Naive B cell (primary cell): ENCODE measurements at regions not wholly inside any gene's neighbourhood (a gene's known extent, or its start where the extent isn't known, plus 50 kb on each side); places are given as distances from the start of the nearest gene placed in this dataset.
A peak's percentile ranks its signal among the peaks of the same experiment; 100 is the strongest.
"Not testable (repeated sequence)": the region's sequence is repeated elsewhere in the genome, so short reads cannot be mapped to it uniquely, and the experiment has no call there.

Experiments
- ATAC-seq, 2 donors: fragments of 150-1000 bp; cut with Tn5 transposase; 2 replicates each; pipeline ENCODE4 v1.10.0; 2021; ENCODE audit warnings: low read depth in 2 of 2, mild to moderate bottlenecking in 2 of 2, moderate library complexity in 2 of 2
- DNase-seq: peaks from one replicate; pipeline ENCODE4 v3.0.0; 2022
- H3K27ac Mint-ChIP-seq, 6 donors: one replicate each; pipeline ENCODE4 v1.8.0; 2020 to 2022; ENCODE audit warnings: mild to moderate bottlenecking in 6 of 6, mixed read lengths in 6 of 6, moderate library complexity in 5 of 6, inconsistent platforms in 2 of 6
- H3K27me3 Mint-ChIP-seq, 3 donors: one replicate each; pipeline ENCODE4 v1.8.0; 2021 to 2022; ENCODE audit warnings: mixed read lengths in 3 of 3, mild to moderate bottlenecking in 1 of 3
- H3K36me3 Mint-ChIP-seq, 2 donors: one replicate each; pipeline ENCODE4 v1.8.0; 2020 to 2022; ENCODE audit warnings: mixed read lengths in 2 of 2, inconsistent platforms in 1 of 2, mild to moderate bottlenecking in 1 of 2
- H3K4me1 Mint-ChIP-seq, 3 donors: one replicate each; pipeline ENCODE4 v1.8.0; 2020 to 2022; ENCODE audit warnings: mixed read lengths in 3 of 3, inconsistent platforms in 1 of 3, mild to moderate bottlenecking in 1 of 3, moderate library complexity in 1 of 3
- H3K4me3 Mint-ChIP-seq, 8 donors: one replicate each; pipeline ENCODE4 v1.8.0; 2020 to 2022; ENCODE audit warnings: mild to moderate bottlenecking in 8 of 8, mixed read lengths in 8 of 8, moderate library complexity in 8 of 8, inconsistent platforms in 2 of 8
- H3K9me3 Mint-ChIP-seq, 7 donors: one replicate each; pipeline ENCODE4 v1.8.0; 2020 to 2022; ENCODE audit warnings: mixed read lengths in 7 of 7, mild to moderate bottlenecking in 5 of 7, inconsistent platforms in 2 of 7, moderate library complexity in 1 of 7

DNA sequence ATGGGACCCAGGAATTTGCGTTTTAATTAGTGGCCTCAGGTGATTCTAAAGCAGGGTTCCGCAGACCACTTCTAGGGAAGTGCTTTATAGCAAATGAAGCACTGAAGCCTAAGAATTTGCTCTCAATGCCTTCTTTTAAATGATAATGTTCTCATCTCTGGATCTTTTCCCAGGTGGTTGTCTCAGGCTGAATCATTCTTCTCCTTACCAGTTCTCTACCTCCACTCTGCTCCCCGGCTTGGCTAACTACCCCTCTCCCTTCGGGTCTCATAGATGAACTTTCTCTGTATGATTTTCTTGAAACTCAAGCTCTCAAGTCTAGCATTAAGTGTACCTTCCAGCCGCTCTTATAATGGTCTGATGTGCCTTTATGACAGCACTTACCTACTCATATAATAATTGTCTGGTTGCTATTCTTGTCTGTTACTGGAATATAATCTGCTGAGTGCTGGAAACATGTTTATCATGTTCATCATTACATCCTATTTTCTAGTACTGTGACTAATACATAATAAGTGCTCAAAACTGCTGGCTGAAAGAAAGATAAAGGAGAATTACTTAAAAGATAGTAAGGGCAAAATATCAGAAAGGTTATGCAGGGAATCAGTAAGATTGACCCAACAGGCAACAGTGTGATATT is 195.9 kb upstream of the SESN3 start:
- Mint-ChIP-seq H3K27ac (peak overlapping the region in 2 of 6 donors; percentile 55 to 83), H3K4me3 (no peak overlapping the region), H3K27me3 (peaks cover 4 to 11% (median 9%) of the 10 kb centered on the region in 3 donors), H3K4me1 (no peaks in the 10 kb centered on the region), H3K9me3 (no peaks in the 10 kb centered on the region), H3K36me3 (peaks cover 0 to 5% of the 10 kb centered on the region in 2 donors)
- DNase-seq (no peak), ATAC-seq (no peak)

GRCh38 chr11:95419915-95420314 is 188.9 kb upstream of the SESN3 start:
- no peaks in the 10 kb centered on the region for H3K4me1 Mint-ChIP-seq
- ATAC-seq = no peak
- no peak overlapping the region for H3K4me3 Mint-ChIP-seq
- no peak for DNase-seq
- H3K36me3 Mint-ChIP-seq = no peaks in the 10 kb centered on the region
- H3K9me3 Mint-ChIP-seq = peaks cover 0 to 2% (median 0%) of the 10 kb centered on the region in 7 donors
- peaks cover 0 to 5% (median under 1%) of the 10 kb centered on the region in 3 donors for H3K27me3 Mint-ChIP-seq
- no peak overlapping the region for H3K27ac Mint-ChIP-seq

DNA sequence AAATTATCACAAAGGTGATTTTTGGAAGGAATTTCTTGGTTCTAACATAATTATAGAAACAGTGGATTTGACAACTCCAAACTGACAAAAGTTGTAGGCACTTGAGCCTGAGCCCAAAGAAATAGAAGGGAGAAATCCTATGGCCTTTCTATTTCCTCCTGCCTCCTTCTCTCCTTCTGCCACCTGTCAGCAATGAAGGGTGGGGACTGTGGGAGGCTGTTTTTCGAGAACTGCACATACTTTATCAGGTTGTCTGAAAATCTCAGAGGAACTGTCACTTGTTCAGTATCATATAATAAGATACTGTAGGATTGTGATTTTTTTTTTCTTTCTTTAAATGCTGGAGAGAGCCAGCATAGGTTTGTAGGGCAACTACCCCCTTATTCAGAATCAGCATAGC is 187.9 kb upstream of the SESN3 start:
- no peak for DNase-seq
- no peak for ATAC-seq
- no peak overlapping the region for H3K4me3 Mint-ChIP-seq
- H3K27me3 Mint-ChIP-seq = peaks cover 0 to 5% (median 3%) of the 10 kb centered on the region in 3 donors
- no peaks in the 10 kb centered on the region for H3K36me3 Mint-ChIP-seq
- H3K4me1 Mint-ChIP-seq = no peaks in the 10 kb centered on the region
- peaks cover 0 to 5% (median 0%) of the 10 kb centered on the region in 7 donors for H3K9me3 Mint-ChIP-seq
- no peak overlapping the region for H3K27ac Mint-ChIP-seq

DNA sequence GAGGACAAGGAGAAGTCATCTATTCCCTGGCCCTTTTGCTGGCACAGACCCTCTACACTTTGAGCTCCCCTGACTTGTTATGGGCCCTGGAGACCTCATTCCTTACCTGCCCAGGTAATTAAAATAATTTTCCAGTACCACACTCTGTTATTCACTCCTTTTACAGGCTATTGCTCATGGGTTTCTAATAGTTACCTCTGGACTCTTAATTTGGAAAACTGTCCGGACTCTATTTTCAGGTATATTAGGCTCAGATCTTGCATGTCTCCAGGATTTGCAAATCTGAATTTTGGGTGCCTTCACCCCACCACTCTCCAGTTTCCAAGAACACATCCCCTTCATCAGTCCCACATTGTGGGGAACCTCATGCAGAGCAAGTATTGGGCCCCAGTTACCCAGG is 186.8 kb upstream of the SESN3 start:
- Mint-ChIP-seq H3K4me1 (no peaks in the 10 kb centered on the region), H3K27me3 (peaks cover 0 to 5% (median 3%) of the 10 kb centered on the region in 3 donors), H3K36me3 (no peaks in the 10 kb centered on the region), H3K9me3 (peaks cover 0 to 5% (median 0%) of the 10 kb centered on the region in 7 donors), H3K27ac (no peak overlapping the region), H3K4me3 (no peak overlapping the region)
- no peak for ATAC-seq
- DNase-seq = no peak

DNA sequence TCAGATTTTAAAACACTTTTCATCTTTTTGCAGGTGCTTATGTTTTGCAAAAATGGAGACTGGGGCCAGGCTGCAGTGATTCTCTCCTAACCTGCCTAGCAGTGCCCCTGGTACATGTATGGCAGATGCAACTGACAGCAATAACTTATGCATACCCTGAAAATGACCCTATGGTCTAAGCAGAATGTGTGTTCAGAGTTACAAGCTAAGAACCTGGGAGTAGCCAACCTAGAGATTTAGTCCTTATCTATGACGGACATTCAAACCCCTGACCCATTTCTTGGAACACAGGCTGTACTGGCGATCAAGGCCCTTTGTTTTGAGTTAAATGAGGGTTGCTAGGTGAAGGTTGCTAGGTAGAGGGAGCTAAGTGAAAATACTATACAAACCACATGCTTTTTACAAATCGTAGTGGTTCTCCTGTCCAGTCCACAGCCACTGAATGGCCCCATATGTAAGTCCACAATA is 184.9 kb upstream of the SESN3 start:
- H3K4me1 Mint-ChIP-seq = no peaks in the 10 kb centered on the region
- H3K9me3 Mint-ChIP-seq = peaks cover 0 to 6% (median 2%) of the 10 kb centered on the region in 7 donors
- H3K4me3 Mint-ChIP-seq = no peak overlapping the region
- peaks cover 1 to 5% (median 3%) of the 10 kb centered on the region in 3 donors for H3K27me3 Mint-ChIP-seq
- ATAC-seq = no peak
- peak overlapping the region in 1 of 6 donors; percentile 4 for H3K27ac Mint-ChIP-seq
- H3K36me3 Mint-ChIP-seq = no peaks in the 10 kb centered on the region
- no peak for DNase-seq

- Mint-ChIP-seq H3K27me3 (peaks cover 3 to 6% (median 5%) of the 10 kb centered on the region in 3 donors), H3K4me1 (peaks cover 0 to 3% (median 0%) of the 10 kb centered on the region in 3 donors), H3K4me3 (no peak overlapping the region), H3K36me3 (no peaks in the 10 kb centered on the region), H3K27ac (peak overlapping the region in 2 of 6 donors; percentile 13 to 45), H3K9me3 (peaks cover 0 to 7% (median 2%) of the 10 kb centered on the region in 7 donors)
- ATAC-seq (no peak), DNase-seq (no peak)
These were observed 183.2 kb upstream of the SESN3 start for GRCh38 chr11:95414217-95414616.

DNA sequence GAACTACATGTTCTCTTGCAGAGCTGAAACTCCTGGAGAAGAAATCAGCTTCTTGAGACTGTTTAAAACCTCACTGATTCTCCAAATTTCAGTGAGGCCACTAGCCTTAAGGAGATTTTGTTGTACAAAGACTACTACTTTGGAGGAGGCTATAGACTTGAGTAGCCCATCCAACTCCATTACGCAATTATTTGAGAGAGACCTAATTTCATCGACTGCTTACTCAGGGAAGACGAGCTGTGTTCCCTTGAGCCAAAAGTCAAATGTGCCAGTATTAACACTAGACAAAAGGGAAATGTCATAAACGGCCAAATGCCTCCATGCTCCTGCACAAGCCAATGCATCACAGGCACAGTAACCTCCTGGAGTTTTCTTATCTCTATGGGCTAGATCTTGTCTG is 182.8 kb upstream of the SESN3 start:
- DNase-seq (no peak), ATAC-seq (no peak)
- Mint-ChIP-seq H3K36me3 (no peaks in the 10 kb centered on the region), H3K27ac (peak overlapping the region in 2 of 6 donors; percentile 13 to 45), H3K4me3 (no peak overlapping the region), H3K9me3 (peaks cover 0 to 7% (median 2%) of the 10 kb centered on the region in 7 donors), H3K27me3 (peaks cover 5 to 11% (median 7%) of the 10 kb centered on the region in 3 donors), H3K4me1 (peaks cover 0 to 3% (median 0%) of the 10 kb centered on the region in 3 donors)

DNA sequence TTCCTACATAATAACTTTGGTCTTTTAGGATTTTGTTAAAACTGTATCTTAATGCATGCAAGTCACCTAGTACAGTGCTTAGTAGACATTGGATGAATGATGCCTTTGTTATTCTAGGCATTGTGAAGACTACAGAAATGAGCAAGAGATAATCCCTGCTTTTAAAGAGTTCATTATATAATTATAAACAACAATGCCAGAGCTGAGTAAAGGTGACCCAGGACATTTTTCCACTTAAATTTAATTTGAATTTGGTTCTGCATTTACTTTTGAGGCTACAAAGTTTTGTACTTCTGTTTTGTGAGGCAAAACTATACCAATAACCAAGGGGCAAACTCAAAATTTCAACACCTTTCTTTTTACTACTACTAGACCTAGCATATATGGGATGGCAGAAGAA is 182.0 kb upstream of the SESN3 start:
- H3K27me3 Mint-ChIP-seq = peaks cover 5 to 11% (median 7%) of the 10 kb centered on the region in 3 donors

GRCh38 chr11:95412074-95412473 is 181.1 kb upstream of the SESN3 start:
- ATAC-seq (no peak), DNase-seq (no peak)
- peaks cover 0 to 7% (median 2%) of the 10 kb centered on the region in 7 donors for H3K9me3 Mint-ChIP-seq
- H3K27me3 Mint-ChIP-seq = peaks cover 5 to 11% (median 7%) of the 10 kb centered on the region in 3 donors
- H3K4me1 Mint-ChIP-seq = peaks cover 0 to 3% (median 0%) of the 10 kb centered on the region in 3 donors
- no peaks in the 10 kb centered on the region for H3K36me3 Mint-ChIP-seq
- H3K27ac Mint-ChIP-seq = no peak overlapping the region
- no peak overlapping the region for H3K4me3 Mint-ChIP-seq

More for the DNA sequence above, 182.0 kb upstream of the SESN3 start:
- no peak for ATAC-seq
- Mint-ChIP-seq H3K9me3 (peaks cover 0 to 7% (median 2%) of the 10 kb centered on the region in 7 donors), H3K4me1 (peaks cover 0 to 3% (median 0%) of the 10 kb centered on the region in 3 donors), H3K36me3 (no peaks in the 10 kb centered on the region), H3K27ac (no peak overlapping the region), H3K4me3 (no peak overlapping the region)
- no peak for DNase-seq

GRCh38 chr11:95410707-95411106 is 179.7 kb upstream of the SESN3 start:
- not testable (repeated sequence) for H3K9me3 Mint-ChIP-seq, H3K36me3 Mint-ChIP-seq, H3K4me1 Mint-ChIP-seq, DNase-seq, H3K4me3 Mint-ChIP-seq, ATAC-seq, H3K27ac Mint-ChIP-seq
- H3K27me3 Mint-ChIP-seq = peaks cover 5 to 11% (median 7%) of the 10 kb centered on the region in 3 donors

DNA sequence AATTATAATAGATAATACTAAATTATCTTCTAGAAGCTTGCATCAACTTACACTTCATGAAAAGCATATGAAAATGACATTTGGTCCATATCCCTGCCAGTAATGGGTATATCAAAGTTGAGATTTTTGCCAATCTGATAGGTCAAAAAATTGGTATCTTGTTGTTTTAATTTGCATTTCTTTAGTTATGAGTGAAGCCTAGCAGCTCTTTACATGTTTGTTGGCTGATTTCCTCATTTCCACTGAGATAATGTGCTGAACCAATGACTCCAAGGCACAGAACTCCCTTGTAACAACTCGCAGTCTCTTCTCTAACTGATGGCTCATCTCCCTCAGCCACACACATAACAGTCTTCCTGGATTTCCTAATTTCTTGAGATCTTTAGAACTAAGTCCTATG is 175.3 kb upstream of the SESN3 start:
- H3K4me3 Mint-ChIP-seq = no peak overlapping the region
- H3K36me3 Mint-ChIP-seq = peaks cover 0 to 7% of the 10 kb centered on the region in 2 donors
- H3K9me3 Mint-ChIP-seq = peaks cover 0 to 8% (median 4%) of the 10 kb centered on the region in 7 donors
- H3K4me1 Mint-ChIP-seq = peaks cover 0 to 9% (median 3%) of the 10 kb centered on the region in 3 donors
- peaks cover 0 to 11% (median 4%) of the 10 kb centered on the region in 3 donors for H3K27me3 Mint-ChIP-seq
- H3K27ac Mint-ChIP-seq = no peak overlapping the region
- no peak for DNase-seq
- ATAC-seq = no peak

- H3K9me3 Mint-ChIP-seq = peaks cover 0 to 8% (median 2%) of the 10 kb centered on the region in 7 donors
- DNase-seq = peak; percentile 1
- H3K27ac Mint-ChIP-seq = peak overlapping the region in 3 of 6 donors; percentile 47 to 87 (median 73)
- no peak for ATAC-seq
- peak overlapping the region in 1 of 8 donors; percentile 10 for H3K4me3 Mint-ChIP-seq
- peaks cover 0 to 9% (median 0%) of the 10 kb centered on the region in 3 donors for H3K4me1 Mint-ChIP-seq
- H3K36me3 Mint-ChIP-seq = peaks cover 0 to 7% of the 10 kb centered on the region in 2 donors
- H3K27me3 Mint-ChIP-seq = peaks cover 0 to 6% (median 4%) of the 10 kb centered on the region in 3 donors
These were observed 173.4 kb upstream of the SESN3 start for GRCh38 chr11:95404370-95404769.

DNA sequence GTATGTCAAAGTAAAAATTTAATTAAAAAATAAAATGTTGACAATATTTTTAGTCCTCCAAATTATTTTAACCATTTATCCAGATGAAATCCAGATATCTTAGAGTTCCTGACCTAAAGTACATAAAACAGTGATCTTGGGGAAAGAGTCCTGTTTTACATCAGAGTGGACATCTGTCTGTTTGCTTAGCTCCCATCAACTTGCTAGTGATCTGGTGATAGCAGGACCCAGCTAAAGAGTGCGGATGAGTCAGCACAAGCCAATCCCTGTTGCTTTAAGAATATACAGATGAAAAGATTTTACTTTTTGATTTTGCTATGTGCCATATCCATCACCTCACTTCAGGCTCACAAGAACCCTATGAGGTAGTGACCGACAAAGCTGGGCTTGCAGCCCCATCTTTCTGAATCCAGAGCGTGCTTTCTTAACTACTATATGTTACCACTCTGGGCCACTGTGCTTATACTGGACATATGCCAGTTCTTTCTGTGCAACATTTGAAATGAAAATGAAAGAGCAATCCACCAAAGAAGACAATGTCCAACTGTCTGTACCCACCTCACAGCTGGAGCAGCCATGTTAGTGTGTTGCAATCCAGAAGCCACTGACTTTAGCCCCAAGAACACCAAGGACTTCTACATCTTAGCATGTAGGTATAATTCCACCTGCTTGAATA is 167.6 kb upstream of the SESN3 start:
- ATAC-seq (no peak), DNase-seq (no peak)
- Mint-ChIP-seq H3K27me3 (no peaks in the 10 kb centered on the region), H3K4me3 (no peak overlapping the region), H3K27ac (no peak overlapping the region), H3K9me3 (peaks cover 0 to 19% (median 4%) of the 10 kb centered on the region in 7 donors), H3K36me3 (peaks cover 0 to 8% of the 10 kb centered on the region in 2 donors), H3K4me1 (no peaks in the 10 kb centered on the region)

DNA sequence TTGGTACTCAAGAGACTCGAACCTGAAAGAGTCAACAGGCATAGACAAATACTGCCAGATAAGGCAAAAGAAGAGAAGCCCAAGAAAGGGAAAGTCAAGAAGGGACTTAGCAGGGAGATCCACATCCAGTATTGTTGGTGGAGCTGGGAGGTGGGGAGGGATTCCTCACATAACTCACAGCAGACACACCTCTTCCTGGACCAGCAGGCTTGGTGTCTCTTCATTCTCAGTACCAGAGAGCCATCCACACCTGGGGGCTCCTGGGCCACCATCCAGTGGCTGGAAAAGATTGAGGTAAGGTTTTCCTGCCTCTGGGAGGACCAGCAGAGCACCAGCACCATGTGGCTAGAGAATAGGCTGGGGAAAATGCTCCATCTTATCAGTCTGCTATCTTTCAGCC is 161.6 kb upstream of the SESN3 start:
- H3K27me3 Mint-ChIP-seq = no peaks in the 10 kb centered on the region
- H3K4me1 Mint-ChIP-seq = no peaks in the 10 kb centered on the region
- H3K36me3 Mint-ChIP-seq = peaks cover 5 to 8% of the 10 kb centered on the region in 2 donors

More for the DNA sequence above, 161.6 kb upstream of the SESN3 start:
- no peak for ATAC-seq
- Mint-ChIP-seq H3K27ac (no peak overlapping the region), H3K9me3 (peaks cover 0 to 15% (median 4%) of the 10 kb centered on the region in 7 donors), H3K4me3 (no peak overlapping the region)
- DNase-seq = no peak
